ENCODE measurements at regions not wholly inside any gene's neighbourhood (a gene's known extent, or its start where the extent isn't known, plus 50 kb on each side); places are given as distances from the start of the nearest gene placed in this dataset.

- FAIRE-seq (no peak), DNase-seq (ENCODE audit: low read depth in 1 of 2, low spot score in 2 of 2) (no peak)
- H2BK20ac ChIP-seq (ENCODE audit: low read length) = no peak overlapping the region
- H3K27me3 ChIP-seq (replicated peaks in 1 of 4; ENCODE audit: control insufficient read depth in 3 of 4, extremely low read depth in 1 of 4, insufficient read depth in 3 of 4, low read length in 3 of 4) = no peaks in the 10 kb centered on the region
- no peak overlapping the region for H3K9ac ChIP-seq (replicated peaks in 1 of 4; ENCODE audit: extremely low read depth in 1 of 4, low read depth in 3 of 4, low read length in 3 of 4)
- no peak overlapping the region for H3K23ac ChIP-seq (ENCODE audit: insufficient read length)
- no peak overlapping the region for H3K56ac ChIP-seq (replicated peaks; ENCODE audit: insufficient read length, low read depth, low read length)
- H2BK5ac ChIP-seq (ENCODE audit: low read depth, low read length) = no peak overlapping the region
- no peak overlapping the region for H2AFZ ChIP-seq (ENCODE audit: low read length)
- no peaks in the 10 kb centered on the region for H3K9me3 ChIP-seq (ENCODE audit: insufficient read depth in 2 of 2, low read depth in 1 of 2, low read length in 1 of 2)
- no peaks in the 10 kb centered on the region for H3K4me1 ChIP-seq (replicated peaks in 1 of 4; ENCODE audit: control insufficient read depth in 3 of 4, insufficient read depth in 4 of 4, low read length in 3 of 4)
- no peak overlapping the region for H2BK120ac ChIP-seq (replicated peaks; ENCODE audit: low read depth, low read length)
- H4K91ac ChIP-seq (replicated peaks; ENCODE audit: insufficient read length, low read length) = no peak overlapping the region
- CTCF ChIA-PET (ENCODE audit: partially characterized antibody) = interaction anchor here (0.8 to 1.4 kb wide), 4 partner anchors 42 to 386 kb away, joined by 3 to 4 read pairs (median 3); no protein-coding TSS in a partner anchor
- H3K4me3 ChIP-seq (ENCODE audit: extremely low read depth in 1 of 4, insufficient read depth in 2 of 4, low read depth in 3 of 4, low read length in 4 of 4) = no peak overlapping the region
- H3K36me3 ChIP-seq (ENCODE audit: control insufficient read depth in 2 of 4, insufficient read depth in 4 of 4, low read length in 3 of 4) = no peaks in the 10 kb centered on the region
- H3K79me2 ChIP-seq (ENCODE audit: control insufficient read depth in 1 of 2, insufficient read depth in 2 of 2, low read length in 2 of 2) = no peaks in the 10 kb centered on the region
- no peaks in the 10 kb centered on the region for H4K20me1 ChIP-seq (replicated peaks in 1 of 2; ENCODE audit: control insufficient read depth in 1 of 2, insufficient read depth in 2 of 2, low read length in 2 of 2)
- H3K27ac ChIP-seq (ENCODE audit: low read depth, low read length) = no peak overlapping the region
- no peak overlapping the region for H2BK12ac ChIP-seq (ENCODE audit: low read depth, low read length)
- H3K79me1 ChIP-seq (ENCODE audit: low read depth, low read length) = no peaks in the 10 kb centered on the region
- POLR2A ChIA-PET (ENCODE audit: partially characterized antibody) = no interaction called here
- no peaks in the 10 kb centered on the region for H3K23me2 ChIP-seq (ENCODE audit: low read depth, low read length)
- no peak overlapping the region for H2BK15ac ChIP-seq (ENCODE audit: low read length)
- no peak overlapping the region for H3K14ac ChIP-seq (ENCODE audit: insufficient read length)
- H3K18ac ChIP-seq (ENCODE audit: extremely low read depth, low read length) = no peak overlapping the region
- H3K4me2 ChIP-seq (ENCODE audit: insufficient read depth in 1 of 2, low read depth in 2 of 2, low read length in 2 of 2) = no peak overlapping the region
- H4K8ac ChIP-seq (ENCODE audit: extremely low read depth, insufficient read depth, low read length) = no peak overlapping the region
- 96% methylated on average over 3 of the region's 3 CpGs; no CpG with 5 or more reads in 1 of the 2 experiments for whole genome bisulfite sequencing, 2 experiments (ENCODE audit: extremely low coverage in 1 of 2, insufficient coverage in 1 of 2, insufficient read length in 1 of 2, insufficient replicate concordance in 2 of 2, low coverage in 1 of 2, low lambda C conversion rate in 2 of 2, missing lambda C conversion rate in 1 of 2)
- H3K4ac ChIP-seq (replicated peaks; ENCODE audit: insufficient read length, low read depth, low read length) = no peak overlapping the region
- no peak overlapping the region for H4K5ac ChIP-seq (ENCODE audit: insufficient read length, low read depth, low read length)
- H2AK5ac ChIP-seq (ENCODE audit: low read depth, low read length) = no peak overlapping the region
- TF ChIP-seq SP1 (IDR thresholded peaks at IDR 0.05; ENCODE audit: low read depth, low read length) = no peak
- TF ChIP-seq CTBP2 (IDR thresholded peaks at IDR 0.05; ENCODE audit: borderline replicate concordance, insufficient read depth, insufficient read length, low read length) = no peak
- TF ChIP-seq PHF8 (conservative IDR thresholded peaks at IDR 0.05; ENCODE audit: low read depth, low read length) = no peak
- TF ChIP-seq ASH2L (IDR thresholded peaks at IDR 0.05; ENCODE audit: low read length) = no peak
- no peak for TF ChIP-seq KDM5A (IDR thresholded peaks at IDR 0.05; ENCODE audit: low read length)
- no peak for TF ChIP-seq SIN3A (conservative IDR thresholded peaks at IDR 0.05 in 1 of 2, IDR thresholded peaks at IDR 0.05 in 1 of 2; ENCODE audit: low read depth in 1 of 2, low read length in 2 of 2)
- TF ChIP-seq BACH1 (IDR thresholded peaks at IDR 0.05; ENCODE audit: low read length) = no peak
- TF ChIP-seq TCF12 (IDR thresholded peaks at IDR 0.05; ENCODE audit: low read depth, low read length) = no peak
- TF ChIP-seq SP4 (IDR thresholded peaks at IDR 0.05; ENCODE audit: low read length) = no peak
- no peak for TF ChIP-seq CBX8 (IDR thresholded peaks at IDR 0.05; ENCODE audit: borderline replicate concordance, low read depth, low read length)
- TF ChIP-seq YY1 (IDR thresholded peaks at IDR 0.05; ENCODE audit: low read depth, low read length) = no peak
- no peak; the same call in 1 of the 2 replicates for TF ChIP-seq CEBPB (IDR thresholded peaks at IDR 0.05; ENCODE audit: low read depth, low read length)
- TF ChIP-seq JUND (IDR thresholded peaks at IDR 0.05; ENCODE audit: low read length) = no peak
- TF ChIP-seq, protein P1, sequence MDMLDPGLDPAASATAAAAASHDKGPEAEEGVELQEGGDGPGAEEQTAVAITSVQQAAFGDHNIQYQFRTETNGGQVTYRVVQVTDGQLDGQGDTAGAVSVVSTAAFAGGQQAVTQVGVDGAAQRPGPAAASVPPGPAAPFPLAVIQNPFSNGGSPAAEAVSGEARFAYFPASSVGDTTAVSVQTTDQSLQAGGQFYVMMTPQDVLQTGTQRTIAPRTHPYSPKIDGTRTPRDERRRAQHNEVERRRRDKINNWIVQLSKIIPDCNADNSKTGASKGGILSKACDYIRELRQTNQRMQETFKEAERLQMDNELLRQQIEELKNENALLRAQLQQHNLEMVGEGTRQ (IDR thresholded peaks at IDR 0.05; ENCODE audit: low read length) = no peak
- TF ChIP-seq KDM1A (IDR thresholded peaks at IDR 0.05; ENCODE audit: borderline replicate concordance, low read length) = no peak
Measured at GRCh38 chr4:149265645-149266044, 550.0 kb downstream of the IQCM start.

Data from H1 (cell line).